H1 (cell line): ENCODE measurements at regions not wholly inside any gene's neighbourhood (a gene's known extent, or its start where the extent isn't known, plus 50 kb on each side); places are given as distances from the start of the nearest gene placed in this dataset.

Experiments used
- CTCF ChIA-PET: fragments of 300-600 bp; sonication (Branson Sonifier 250); formaldehyde crosslinking; loops from one replicate; lab custom pipeline; 2021; ENCODE audit not compliant: partially characterized antibody; lab: Charles Lee
- POLR2A ChIA-PET: fragments of 300-600 bp; sonication (Branson Sonifier 250); formaldehyde crosslinking; loops from one replicate; lab custom pipeline; 2021; ENCODE audit warnings: inconsistent platforms; ENCODE audit not compliant: partially characterized antibody; lab: Charles Lee
- DNase-seq, 2 experiments: peaks; one replicate each; pipeline versions ENCODE4 v3.0.0 to v3.0.0-alpha.2; 2010 to 2022; ENCODE audit warnings: low spot score in 2 of 2, low read depth in 1 of 2, mixed read lengths in 1 of 2
- FAIRE-seq: peaks from 2 replicates; lab custom pipeline; 2011; peaks lifted over from hg19 to GRCh38; lab: Jason Lieb, UNC
- H2AFZ ChIP-seq: 2 replicates; pipeline ENCODE4 v1.8.1; 2012; ENCODE audit warnings: low read length, inconsistent platforms
- H2AK5ac ChIP-seq: 2 replicates; pipeline ENCODE4 v1.6.1; 2013; ENCODE audit warnings: low read depth, low read length
- H2BK120ac ChIP-seq: replicated peaks from 2 replicates; pipeline ENCODE3; 2013; ENCODE audit warnings: low read depth, low read length, inconsistent platforms
- H2BK12ac ChIP-seq: 2 replicates; pipeline ENCODE4 v1.6.1; 2013; ENCODE audit warnings: low read depth, low read length
- H2BK15ac ChIP-seq: 2 replicates; pipeline ENCODE4 v1.6.1; 2013; ENCODE audit warnings: low read length
- H2BK20ac ChIP-seq: 2 replicates; pipeline ENCODE4 v1.6.1; 2013; ENCODE audit warnings: low read length
- H2BK5ac ChIP-seq: 2 replicates; pipeline ENCODE4 v1.6.1; 2013; ENCODE audit warnings: low read depth, low read length
- H3K14ac ChIP-seq: 2 replicates; pipeline ENCODE4 v1.6.1; 2013; ENCODE audit warnings: inconsistent platforms; ENCODE audit not compliant: insufficient read length
- H3K18ac ChIP-seq: 2 replicates; pipeline ENCODE4 v1.6.1; 2013; ENCODE audit warnings: low read length; ENCODE audit errors: extremely low read depth
- H3K23ac ChIP-seq: 2 replicates; pipeline ENCODE4 v1.6.1; 2013; ENCODE audit warnings: inconsistent platforms; ENCODE audit not compliant: insufficient read length
- H3K23me2 ChIP-seq: 2 replicates; pipeline ENCODE4 v1.6.1; 2013; ENCODE audit warnings: low read depth, low read length
- H3K27ac ChIP-seq: 2 replicates; pipeline ENCODE4 v1.6.1; 2011; ENCODE audit warnings: low read depth, low read length, inconsistent platforms
- H3K27me3 ChIP-seq, 4 experiments: replicated peaks in 1 of 4; 1 replicate in 1 of 4; 2 replicates in 3 of 4; pipeline versions ENCODE4 v1.6.1 to v1.8.1; 2011 to 2013; ENCODE audit warnings: low read length in 3 of 4, mild to moderate bottlenecking in 3 of 4, inconsistent platforms in 2 of 4, mixed read lengths in 2 of 4, moderate library complexity in 1 of 4; ENCODE audit not compliant: control insufficient read depth in 3 of 4, insufficient read depth in 3 of 4; ENCODE audit errors: extremely low read depth in 1 of 4
- H3K36me3 ChIP-seq, 4 experiments: 2 replicates each; pipeline versions ENCODE4 v1.6.1 to v1.8.1; 2011 to 2013; ENCODE audit warnings: mild to moderate bottlenecking in 4 of 4, low read length in 3 of 4, moderate library complexity in 2 of 4, control low read depth in 1 of 4, inconsistent platforms in 1 of 4; ENCODE audit not compliant: insufficient read depth in 4 of 4, control insufficient read depth in 2 of 4
- H3K4ac ChIP-seq: replicated peaks from 2 replicates; pipeline ENCODE3; 2013; ENCODE audit warnings: low read length, low read depth, mixed read lengths, inconsistent platforms; ENCODE audit not compliant: insufficient read length
- H3K4me1 ChIP-seq, 4 experiments: replicated peaks in 1 of 4; 1 replicate in 1 of 4; 2 replicates in 3 of 4; pipeline versions ENCODE4 v1.6.1 to v1.8.1; 2011 to 2013; ENCODE audit warnings: low read length in 3 of 4, inconsistent platforms in 2 of 4, mixed read lengths in 1 of 4; ENCODE audit not compliant: insufficient read depth in 4 of 4, control insufficient read depth in 3 of 4
- H3K4me2 ChIP-seq, 2 experiments: 2 replicates each; pipeline versions ENCODE4 v1.6.1 to v1.8.1; 2011 to 2013; ENCODE audit warnings: low read depth in 2 of 2, low read length in 2 of 2, control low read depth in 1 of 2, inconsistent platforms in 1 of 2, mild to moderate bottlenecking in 1 of 2; ENCODE audit not compliant: insufficient read depth in 1 of 2
- H3K4me3 ChIP-seq, 4 experiments: fragments of 200-600, 300-600 bp in 1 of 4; sonication (generic), shearing (Covaris generic), sonication (Bioruptor Twin) in 1 of 4; 2 replicates each; pipeline versions ENCODE4 v1.5.1 to v1.8.1; 2011 to 2016; ENCODE audit warnings: low read length in 4 of 4, low read depth in 3 of 4, control low read depth in 2 of 4, inconsistent platforms in 2 of 4, mild to moderate bottlenecking in 2 of 4, mixed read lengths in 1 of 4, moderate library complexity in 1 of 4; ENCODE audit not compliant: insufficient read depth in 2 of 4; ENCODE audit errors: extremely low read depth in 1 of 4
- H3K56ac ChIP-seq: replicated peaks from 2 replicates; pipeline ENCODE3; 2013; ENCODE audit warnings: low read depth, mild to moderate bottlenecking, mixed read lengths, low read length, inconsistent platforms; ENCODE audit not compliant: insufficient read length
- H3K79me1 ChIP-seq: 2 replicates; pipeline ENCODE4 v1.6.1; 2013; ENCODE audit warnings: low read depth, low read length, control low read depth
- H3K79me2 ChIP-seq, 2 experiments: 2 replicates each; pipeline versions ENCODE4 v1.6.1 to v1.8.1; 2012 to 2013; ENCODE audit warnings: low read length in 2 of 2, mild to moderate bottlenecking in 2 of 2, inconsistent platforms in 1 of 2; ENCODE audit not compliant: insufficient read depth in 2 of 2, control insufficient read depth in 1 of 2
- H3K9ac ChIP-seq, 4 experiments: replicated peaks in 1 of 4; 1 replicate in 1 of 4; 2 replicates in 3 of 4; pipeline versions ENCODE4 v1.6.1 to v1.8.1; 2011 to 2013; ENCODE audit warnings: low read depth in 3 of 4, low read length in 3 of 4, control low read depth in 2 of 4, mild to moderate bottlenecking in 2 of 4, moderate library complexity in 2 of 4, inconsistent platforms in 1 of 4; ENCODE audit errors: extremely low read depth in 1 of 4
- H3K9me3 ChIP-seq, 2 experiments: 2 replicates each; pipeline versions ENCODE4 v1.6.1 to v1.8.1; 2012 to 2013; ENCODE audit warnings: mild to moderate bottlenecking in 2 of 2, moderate library complexity in 2 of 2, control low read depth in 1 of 2, inconsistent platforms in 1 of 2, low read depth in 1 of 2, low read length in 1 of 2, mixed read lengths in 1 of 2; ENCODE audit not compliant: insufficient read depth in 2 of 2
- H4K20me1 ChIP-seq, 2 experiments: replicated peaks in 1 of 2; 2 replicates each; pipeline versions ENCODE3 to v1.8.1; 2011 to 2013; ENCODE audit warnings: inconsistent platforms in 2 of 2, low read length in 2 of 2, mild to moderate bottlenecking in 1 of 2; ENCODE audit not compliant: insufficient read depth in 2 of 2, control insufficient read depth in 1 of 2
- H4K5ac ChIP-seq: 2 replicates; pipeline ENCODE4 v1.6.1; 2013; ENCODE audit warnings: low read length, low read depth, mixed read lengths, inconsistent platforms; ENCODE audit not compliant: insufficient read length
- H4K8ac ChIP-seq: 2 replicates; pipeline ENCODE4 v1.8.0; 2013; ENCODE audit warnings: mild to moderate bottlenecking, moderate library complexity, low read length, inconsistent platforms; ENCODE audit not compliant: insufficient read depth; ENCODE audit errors: extremely low read depth
- H4K91ac ChIP-seq: replicated peaks from 2 replicates; pipeline ENCODE3; 2013; ENCODE audit warnings: low read length, mixed read lengths, inconsistent platforms; ENCODE audit not compliant: insufficient read length
- BRCA1 ChIP-seq: IDR thresholded peaks from 2 replicates; pipeline ENCODE4 v1.6.1; 2012; ENCODE audit warnings: low read depth, low read length, improper control_type of control experiment
- CHD1 ChIP-seq: IDR thresholded peaks from 2 replicates; pipeline ENCODE4 v1.6.1; 2012; ENCODE audit warnings: low read depth, low read length, improper control_type of control experiment
- EP300 ChIP-seq, 2 experiments: IDR thresholded peaks; 1 replicate in 1 of 2; 2 replicates in 1 of 2; pipeline ENCODE4 v1.6.1; 2011 to 2012; ENCODE audit warnings: low read depth in 2 of 2, low read length in 2 of 2, mild to moderate bottlenecking in 2 of 2, borderline replicate concordance in 1 of 2, inconsistent platforms in 1 of 2, moderate library complexity in 1 of 2
- HDAC6 ChIP-seq: IDR thresholded peaks from one replicate; pipeline ENCODE4 v1.7.1; 2012; ENCODE audit warnings: low read depth, mild to moderate bottlenecking, inconsistent platforms, low read length, moderate library complexity
- JUND ChIP-seq: IDR thresholded peaks from 2 replicates; pipeline ENCODE4 v1.6.1; 2011; ENCODE audit warnings: mild to moderate bottlenecking, improper control_type of control experiment, low read length
- MAFK ChIP-seq: IDR thresholded peaks from 2 replicates; pipeline ENCODE4 v1.6.1; 2012; ENCODE audit warnings: low read depth, mild to moderate bottlenecking, improper control_type of control experiment, low read length
- PHF8 ChIP-seq: fragments of 200-600 bp; sonication (generic); conservative IDR thresholded peaks from 2 replicates; pipeline ENCODE4 v1.7.1; 2012; ENCODE audit warnings: low read depth, mild to moderate bottlenecking, inconsistent platforms, low read length, moderate library complexity
- RAD21 ChIP-seq, 2 experiments: IDR thresholded peaks in 1 of 2; conservative IDR thresholded peaks in 1 of 2; 2 replicates each; pipeline ENCODE4 v1.6.1; 2011; ENCODE audit warnings: low read depth in 2 of 2, low read length in 2 of 2, improper control_type of control experiment in 1 of 2, inconsistent platforms in 1 of 2, mild to moderate bottlenecking in 1 of 2, moderate library complexity in 1 of 2
- SIN3A ChIP-seq, 2 experiments: IDR thresholded peaks in 1 of 2; conservative IDR thresholded peaks in 1 of 2; 2 replicates each; pipeline ENCODE4 v1.6.1; 2011 to 2012; ENCODE audit warnings: low read length in 2 of 2, improper control_type of control experiment in 1 of 2, low read depth in 1 of 2, mild to moderate bottlenecking in 1 of 2
- SIRT6 ChIP-seq: IDR thresholded peaks from one replicate; pipeline ENCODE4 v1.7.1; 2012; ENCODE audit warnings: low read length, inconsistent platforms
- WGBS, 2 experiments: shearing (Covaris generic) in 1 of 2; methylation state at CpG; one replicate each; pipeline versions ENCODE4 v1.1.6 to v1.1.7; 2013 to 2015; ENCODE audit warnings: low lambda C conversion rate in 2 of 2, mixed read lengths in 2 of 2, inconsistent platforms in 1 of 2, low coverage in 1 of 2, missing lambda C conversion rate in 1 of 2; ENCODE audit not compliant: insufficient replicate concordance in 2 of 2, insufficient coverage in 1 of 2, insufficient read length in 1 of 2; ENCODE audit errors: extremely low coverage in 1 of 2, missing lambda C conversion rate in 1 of 2; 5-methylcytosine and 5-hydroxymethylcytosine counted together
- TF ChIP-seq, protein P1 (sequence below): IDR thresholded peaks from 2 replicates; pipeline ENCODE4 v1.6.1; 2012; ENCODE audit warnings: inconsistent platforms

DNA sequence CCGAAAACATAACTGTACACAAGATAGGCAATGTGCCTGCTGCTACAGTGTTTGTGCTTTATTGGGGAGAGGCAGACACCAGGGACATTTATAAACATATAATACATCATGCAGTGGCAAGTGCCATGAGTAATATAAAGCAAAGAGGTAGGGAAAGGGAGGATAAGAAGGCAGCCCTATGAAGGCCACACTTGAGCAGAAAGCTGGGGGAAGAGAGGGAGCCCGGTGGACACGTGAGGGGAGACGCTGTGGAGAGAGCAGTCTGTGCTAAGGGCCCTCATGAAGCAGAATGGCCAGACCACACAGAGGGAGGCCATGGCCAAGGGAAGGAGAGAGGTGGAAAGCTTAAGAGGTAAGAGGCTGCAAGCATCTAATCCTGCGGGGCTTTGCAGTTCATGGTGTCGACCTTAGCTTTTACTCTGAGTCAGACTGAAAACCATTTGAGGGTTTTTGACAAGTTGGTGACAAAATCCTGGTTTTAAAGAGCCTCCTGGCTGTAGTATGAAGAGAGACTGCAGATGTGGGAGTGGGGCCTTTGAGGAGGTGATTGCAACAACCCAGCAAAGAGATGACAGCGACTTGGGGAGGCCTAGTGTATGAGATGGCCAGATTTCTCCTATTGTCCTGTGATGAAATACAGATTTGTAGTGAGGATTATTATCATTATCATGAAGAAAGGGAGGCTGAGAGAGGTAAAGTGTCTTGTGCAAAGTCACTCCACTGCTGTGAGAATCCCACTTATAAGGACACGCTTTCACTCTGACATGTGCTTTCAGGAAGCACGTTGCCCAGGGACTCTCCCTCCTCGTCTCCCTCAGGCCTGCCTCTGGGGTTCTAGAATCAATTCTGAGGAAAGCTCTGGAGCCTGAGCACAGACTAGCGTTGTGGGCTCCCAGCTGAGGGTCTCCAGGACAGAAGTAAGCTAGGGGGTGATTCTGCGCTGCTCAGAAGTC lies 192.9 kb downstream of the RHOU start:
- CTCF ChIA-PET = interaction anchor here (0.8 kb wide), 1 partner anchor 24 kb away, joined by 3 read pairs; no protein-coding TSS in a partner anchor
- TF ChIP-seq MAFK = no peak
- no peak for TF ChIP-seq JUND
- TF ChIP-seq PHF8 = no peak
- TF ChIP-seq SIRT6 = no peak
- TF ChIP-seq HDAC6 = no peak
- TF ChIP-seq RAD21 (IDR thresholded peaks at IDR 0.05 in 1 of 2, conservative IDR thresholded peaks at IDR 0.05 in 1 of 2; ENCODE audit: low read depth in 2 of 2, low read length in 2 of 2) = no peak
- TF ChIP-seq SIN3A (conservative IDR thresholded peaks at IDR 0.05 in 1 of 2, IDR thresholded peaks at IDR 0.05 in 1 of 2; ENCODE audit: low read depth in 1 of 2, low read length in 2 of 2) = no peak
- no peak for TF ChIP-seq CHD1
- TF ChIP-seq BRCA1 = no peak
- no peak for TF ChIP-seq EP300 (IDR thresholded peaks at IDR 0.05; ENCODE audit: borderline replicate concordance in 1 of 2, low read depth in 2 of 2, low read length in 2 of 2)
- TF ChIP-seq, protein P1, sequence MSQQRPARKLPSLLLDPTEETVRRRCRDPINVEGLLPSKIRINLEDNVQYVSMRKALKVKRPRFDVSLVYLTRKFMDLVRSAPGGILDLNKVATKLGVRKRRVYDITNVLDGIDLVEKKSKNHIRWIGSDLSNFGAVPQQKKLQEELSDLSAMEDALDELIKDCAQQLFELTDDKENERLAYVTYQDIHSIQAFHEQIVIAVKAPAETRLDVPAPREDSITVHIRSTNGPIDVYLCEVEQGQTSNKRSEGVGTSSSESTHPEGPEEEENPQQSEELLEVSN = no peak

More for the DNA sequence above, 192.9 kb downstream of the RHOU start:
- Histone ChIP-seq H4K5ac (no peak overlapping the region), H3K4me2 (no peak overlapping the region), H3K18ac (no peak overlapping the region), H3K36me3 (no peaks in the 10 kb centered on the region), H2AK5ac (no peak overlapping the region), H2BK15ac (no peak overlapping the region), H2BK12ac (no peak overlapping the region; the same call in 1 of the 2 replicates), H2AFZ (no peak overlapping the region), H4K91ac (no peak overlapping the region), H4K8ac (no peak overlapping the region), H2BK120ac (no peak overlapping the region), H3K56ac (no peak overlapping the region), H3K79me2 (no peaks in the 10 kb centered on the region), H3K27me3 (no peaks in the 10 kb centered on the region), H2BK5ac (no peak overlapping the region), H4K20me1 (no peaks in the 10 kb centered on the region), H3K9me3 (peaks cover 4 to 6% of the 10 kb centered on the region in 2 experiments; a peak in 3 of 4 replicates), H3K23ac (no peak overlapping the region), H3K14ac (no peak overlapping the region), H3K4me1 (no peaks in the 10 kb centered on the region), H3K9ac (no peak overlapping the region), H3K27ac (no peak overlapping the region), H3K23me2 (no peaks in the 10 kb centered on the region; the same call in 1 of the 2 replicates), H3K4ac (no peak overlapping the region), H3K79me1 (no peaks in the 10 kb centered on the region), H3K4me3 (no peak overlapping the region), H2BK20ac (no peak overlapping the region)
- DNase-seq = no peak
- WGBS, 2 experiments = 95% methylated on average over 11 of the region's 12 CpGs; no CpG with 5 or more reads in 1 of the 2 experiments
- no peak for FAIRE-seq
- POLR2A ChIA-PET = no interaction called here
